ENCODE measurements at regions not wholly inside any gene's neighbourhood (a gene's known extent, or its start where the extent isn't known, plus 50 kb on each side); places are given as distances from the start of the nearest gene placed in this dataset.

- TF ChIP-seq CTCF (IDR thresholded peaks at IDR 0.05) (no peak), EP300 (IDR thresholded peaks at IDR 0.05) (no peak), POLR2A (IDR thresholded peaks at IDR 0.05) (no peak)
Observed at GRCh38 chr13:90099847-90100246, 1247.6 kb upstream of the MIR17HG start.

Data from ovary (tissue), 3 donors.